SK-N-MC (cell line): ENCODE measurements at regions not wholly inside any gene's neighbourhood (a gene's known extent, or its start where the extent isn't known, plus 50 kb on each side); places are given as distances from the start of the nearest gene placed in this dataset.

Experiments used
- DNase-seq: peaks from one replicate; pipeline ENCODE4 v3.0.0-alpha.2; 2011; ENCODE audit warnings: low read depth, low spot score
- H3K27ac ChIP-seq: fragments of 200-600 bp; sonication (generic); 2 replicates; pipeline ENCODE4 v1.5.1; 2016; ENCODE audit warnings: mixed run types
- H3K36me3 ChIP-seq: fragments of 200-600 bp; sonication (generic); 2 replicates; pipeline ENCODE4 v1.6.1; 2017; ENCODE audit warnings: antibody characterized with exemption, low read length, mixed read lengths; ENCODE audit not compliant: insufficient read depth
- H3K4me3 ChIP-seq: fragments of 200-600 bp; sonication (generic); 2 replicates; pipeline ENCODE4 v1.5.1; 2016
- H3K9ac ChIP-seq: fragments of 200-600 bp; sonication (generic); 2 replicates; pipeline ENCODE4 v1.8.0; 2017; ENCODE audit warnings: mixed run types, mixed read lengths; ENCODE audit not compliant: insufficient read length
- H3K9me3 ChIP-seq: fragments of 200-600 bp; sonication (generic); 2 replicates; pipeline ENCODE4 v1.6.1; 2017; ENCODE audit warnings: low read depth, mild to moderate bottlenecking, antibody characterized with exemption, low read length, moderate library complexity, mixed read lengths
- EZH2 ChIP-seq: fragments of 200-600 bp; sonication (generic); IDR thresholded peaks from one replicate; pipeline ENCODE4 v1.6.1; 2017; ENCODE audit warnings: antibody characterized with exemption
- FOXP2 ChIP-seq: optimal IDR thresholded peaks from 2 replicates; pipeline ENCODE3; 2011; ENCODE audit warnings: mild to moderate bottlenecking, moderate library complexity; ENCODE audit not compliant: insufficient read depth; ENCODE audit errors: extremely low read length, control extremely low read depth
- POLR2AphosphoS5 ChIP-seq: IDR thresholded peaks from 2 replicates; pipeline ENCODE4 v1.6.1; 2012; ENCODE audit warnings: mild to moderate bottlenecking, low read depth, low read length, borderline replicate concordance

DNA sequence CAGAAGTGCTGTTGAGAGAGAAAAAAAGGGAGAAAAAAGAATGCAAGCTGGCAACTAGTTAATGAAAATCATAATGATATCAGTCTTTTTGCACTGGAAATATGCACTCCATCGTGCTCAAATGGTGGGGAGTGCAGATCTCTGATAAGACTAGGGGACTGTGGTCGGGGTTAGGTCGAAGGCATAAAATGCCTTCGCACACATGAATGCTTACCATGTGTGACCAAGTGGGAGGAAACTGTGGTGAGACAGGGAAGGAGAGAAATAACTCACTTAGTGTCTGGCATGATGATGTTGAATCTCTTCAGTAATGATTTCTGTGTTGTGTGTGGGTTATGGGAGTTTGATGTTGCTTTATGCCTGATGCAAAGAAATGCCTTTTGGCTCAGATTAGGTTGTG is 358.9 kb downstream of the FBXO8 start:
- no peak for DNase-seq
- no peak overlapping the region for H3K27ac ChIP-seq
- no peaks in the 10 kb centered on the region for H3K36me3 ChIP-seq
- no peak overlapping the region for H3K4me3 ChIP-seq
- no peak for TF ChIP-seq EZH2
- no peak for TF ChIP-seq POLR2AphosphoS5
- TF ChIP-seq FOXP2: no peak
- no peak overlapping the region for H3K9ac ChIP-seq
- no peaks in the 10 kb centered on the region for H3K9me3 ChIP-seq

DNA sequence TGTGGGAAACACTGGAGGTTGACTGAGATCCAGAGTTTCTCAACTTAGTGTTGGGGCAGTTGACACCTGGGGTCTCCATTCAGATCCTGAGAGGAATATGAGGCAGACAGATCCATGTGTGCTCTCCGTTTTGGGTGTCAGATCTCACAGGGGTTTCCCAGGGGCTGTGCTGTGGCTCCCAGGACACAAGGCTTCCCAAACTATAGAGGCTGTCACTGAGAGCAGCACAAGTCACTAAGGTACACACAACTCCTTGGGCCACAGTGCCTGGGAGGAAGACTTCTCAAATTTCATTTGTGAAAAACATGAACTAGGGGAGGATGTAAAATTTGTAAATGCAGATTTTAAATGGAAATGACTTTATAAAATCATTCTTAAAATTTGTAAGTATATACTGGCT is 363.6 kb downstream of the FBXO8 start:
- no peak overlapping the region for H3K27ac ChIP-seq
- H3K4me3 ChIP-seq: no peak overlapping the region
- no peak for DNase-seq
- no peaks in the 10 kb centered on the region for H3K9me3 ChIP-seq
- no peak for TF ChIP-seq FOXP2
- no peak for TF ChIP-seq EZH2
- no peak for TF ChIP-seq POLR2AphosphoS5
- H3K9ac ChIP-seq: no peak overlapping the region
- no peaks in the 10 kb centered on the region for H3K36me3 ChIP-seq

DNA sequence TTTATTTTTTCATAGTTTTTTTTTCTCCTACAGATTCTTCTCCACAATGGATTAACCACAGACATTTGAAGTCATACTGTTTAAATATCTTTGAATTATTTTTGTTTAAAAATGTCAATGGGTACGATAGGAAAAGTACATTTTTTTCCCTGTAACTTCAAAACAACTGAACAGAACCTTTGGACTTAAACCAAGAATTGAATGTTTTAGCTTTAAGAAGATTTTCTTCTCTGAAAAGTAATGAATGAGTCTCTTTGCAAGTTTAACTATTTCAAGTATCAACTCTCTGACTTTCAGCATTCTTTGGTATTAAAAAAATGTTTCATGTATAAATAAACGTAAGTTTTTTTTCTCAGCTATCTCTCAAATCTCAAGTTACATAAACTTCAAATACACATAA is 364.3 kb downstream of the FBXO8 start:
- peak overlapping the region; percentile 7; the same call in 1 of the 2 replicates for H3K4me3 ChIP-seq
- H3K36me3 ChIP-seq: no peaks in the 10 kb centered on the region
- peak overlapping the region; percentile 34; the same call in 1 of the 2 replicates for H3K27ac ChIP-seq
- peak overlapping the region; percentile 3 for H3K9ac ChIP-seq
- DNase-seq: no peak
- no peaks in the 10 kb centered on the region for H3K9me3 ChIP-seq
- no peak for TF ChIP-seq POLR2AphosphoS5
- no peak for TF ChIP-seq EZH2
- no peak for TF ChIP-seq FOXP2

DNA sequence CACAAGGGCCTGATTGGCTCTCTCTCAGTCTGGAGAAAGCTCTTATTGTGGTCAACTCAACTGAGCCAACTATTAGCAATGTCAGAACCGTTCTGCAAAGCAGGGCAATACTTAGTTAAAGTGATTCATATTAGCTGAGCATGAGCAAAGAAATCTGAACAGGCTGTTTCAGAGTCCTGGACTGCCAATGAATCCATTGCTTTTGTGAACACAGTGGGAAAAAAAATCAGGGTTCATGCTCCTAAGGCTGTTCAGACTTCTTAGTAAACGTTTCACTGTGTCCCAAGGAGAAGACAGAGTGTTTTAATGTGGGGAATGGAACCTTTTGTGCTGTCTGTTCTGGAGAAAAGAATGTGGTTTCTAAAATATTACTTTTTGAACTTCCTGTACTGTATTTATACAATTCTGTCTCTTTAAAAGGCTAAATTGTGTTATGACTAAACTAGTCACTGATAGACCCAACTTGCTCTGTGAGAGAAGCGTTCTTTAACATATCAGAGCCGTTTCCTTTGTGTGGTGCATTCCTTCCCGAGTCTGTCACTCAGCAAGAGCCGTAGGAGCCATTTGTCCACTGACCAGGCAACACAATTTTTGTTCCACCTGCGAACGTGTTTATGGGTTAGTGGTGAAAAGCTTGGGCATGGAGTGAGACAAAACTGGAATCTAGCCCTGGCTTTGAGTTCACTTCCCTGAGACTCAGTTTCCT is 366.1 kb downstream of the FBXO8 start:
- H3K4me3 ChIP-seq: no peak overlapping the region
- H3K9me3 ChIP-seq: no peaks in the 10 kb centered on the region
- DNase-seq: no peak
- TF ChIP-seq EZH2 (no peak), POLR2AphosphoS5 (no peak), FOXP2 (no peak)
- H3K36me3 ChIP-seq: no peaks in the 10 kb centered on the region
- H3K9ac ChIP-seq: no peak overlapping the region
- no peak overlapping the region for H3K27ac ChIP-seq

DNA sequence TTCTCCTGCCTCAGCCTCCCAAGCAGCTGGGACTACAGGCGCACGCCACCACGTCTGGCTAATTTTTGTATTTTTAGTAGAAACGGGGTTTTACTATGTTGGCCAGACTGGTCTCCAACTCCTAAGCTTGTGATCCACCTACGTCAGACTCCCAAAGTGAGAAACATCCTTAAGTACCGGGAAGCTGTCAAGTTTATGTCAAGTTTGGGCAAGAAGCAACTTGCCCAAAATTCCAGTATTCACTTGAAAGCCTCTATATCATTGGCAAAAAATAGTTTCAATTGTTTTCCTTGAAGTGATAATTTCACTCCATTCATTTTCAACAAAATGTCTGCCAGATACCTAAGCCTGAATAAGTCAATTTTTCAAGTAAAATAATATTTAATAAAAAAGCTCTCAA is 370.0 kb downstream of the FBXO8 start:
- TF ChIP-seq FOXP2 (no peak), POLR2AphosphoS5 (no peak)
- DNase-seq: no peak
- no peak overlapping the region for H3K27ac ChIP-seq
- no peak overlapping the region for H3K4me3 ChIP-seq
- no peaks in the 10 kb centered on the region for H3K36me3 ChIP-seq
- no peak overlapping the region for H3K9ac ChIP-seq
- H3K9me3 ChIP-seq: no peaks in the 10 kb centered on the region

DNA sequence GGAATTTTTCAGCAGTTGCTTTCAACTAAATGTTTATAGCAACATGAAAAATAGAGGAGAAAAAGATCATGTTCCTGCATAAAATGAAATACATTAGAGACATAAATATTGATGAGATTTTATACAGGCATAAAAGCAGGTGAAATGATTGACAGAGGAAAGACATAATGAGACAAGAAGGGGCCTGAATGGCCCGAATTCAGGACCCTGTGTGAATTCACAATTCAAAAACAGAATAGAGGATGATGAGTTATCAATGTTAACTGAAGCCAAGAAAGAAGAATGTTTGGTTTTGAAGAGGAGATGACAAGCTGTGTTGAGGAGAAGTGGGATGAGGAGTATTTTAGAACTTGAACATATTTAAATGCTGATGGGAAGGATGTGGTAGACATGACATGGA is 371.1 kb downstream of the FBXO8 start:
- no peak overlapping the region for H3K9ac ChIP-seq
- no peak overlapping the region for H3K4me3 ChIP-seq
- TF ChIP-seq POLR2AphosphoS5 (no peak), EZH2 (no peak)
- no peak for DNase-seq
- H3K36me3 ChIP-seq: no peaks in the 10 kb centered on the region
- H3K9me3 ChIP-seq: no peaks in the 10 kb centered on the region
- no peak overlapping the region for H3K27ac ChIP-seq

DNA sequence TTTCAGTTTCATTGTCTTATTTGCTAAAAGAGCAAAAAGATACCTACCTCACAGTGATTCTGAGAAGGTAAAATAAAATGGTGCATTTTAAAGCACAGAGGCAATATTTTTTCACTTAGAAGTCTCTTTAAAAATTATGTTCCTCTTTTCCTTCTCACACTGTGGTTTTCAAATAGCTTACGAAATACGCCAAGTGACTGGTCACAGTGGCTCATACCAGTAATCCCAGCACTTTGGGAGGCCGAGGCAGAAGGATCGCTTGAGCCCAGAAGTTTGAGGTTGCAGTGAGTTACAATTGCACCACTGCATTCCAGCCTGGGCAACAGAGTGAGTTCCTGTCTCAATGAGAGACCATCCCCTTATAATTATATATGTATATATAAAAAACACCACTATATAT is 372.6 kb downstream of the FBXO8 start:
- TF ChIP-seq FOXP2: no peak
- no peak for TF ChIP-seq POLR2AphosphoS5
- no peak for TF ChIP-seq EZH2
- Histone ChIP-seq H3K4me3 (no peak overlapping the region), H3K9me3 (no peaks in the 10 kb centered on the region), H3K9ac (no peak overlapping the region), H3K27ac (no peak overlapping the region), H3K36me3 (no peaks in the 10 kb centered on the region)
- no peak for DNase-seq

DNA sequence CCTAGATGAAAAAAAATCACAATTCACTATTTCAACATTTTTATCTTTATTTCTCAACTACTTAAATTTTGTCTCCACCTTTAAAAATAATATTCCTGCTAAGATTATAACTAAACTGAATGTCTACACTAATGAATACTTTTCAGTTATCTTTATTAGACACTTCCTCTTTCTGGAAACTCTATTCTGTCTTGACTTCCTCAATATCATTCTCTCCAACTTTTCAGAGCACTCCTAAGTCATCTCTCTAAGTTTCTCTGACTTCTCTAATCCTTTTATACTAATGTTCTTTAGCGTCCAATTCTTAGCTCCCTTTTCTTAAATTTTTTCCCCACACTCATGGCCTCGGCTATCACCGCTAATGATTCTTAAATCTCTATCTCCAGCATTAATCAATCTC is 374.2 kb downstream of the FBXO8 start:
- TF ChIP-seq EZH2 (no peak), POLR2AphosphoS5 (no peak), FOXP2 (no peak)
- DNase-seq: no peak
- no peak overlapping the region for H3K27ac ChIP-seq
- no peak overlapping the region for H3K4me3 ChIP-seq
- no peak overlapping the region for H3K9ac ChIP-seq
- no peaks in the 10 kb centered on the region for H3K9me3 ChIP-seq
- H3K36me3 ChIP-seq: no peaks in the 10 kb centered on the region

DNA sequence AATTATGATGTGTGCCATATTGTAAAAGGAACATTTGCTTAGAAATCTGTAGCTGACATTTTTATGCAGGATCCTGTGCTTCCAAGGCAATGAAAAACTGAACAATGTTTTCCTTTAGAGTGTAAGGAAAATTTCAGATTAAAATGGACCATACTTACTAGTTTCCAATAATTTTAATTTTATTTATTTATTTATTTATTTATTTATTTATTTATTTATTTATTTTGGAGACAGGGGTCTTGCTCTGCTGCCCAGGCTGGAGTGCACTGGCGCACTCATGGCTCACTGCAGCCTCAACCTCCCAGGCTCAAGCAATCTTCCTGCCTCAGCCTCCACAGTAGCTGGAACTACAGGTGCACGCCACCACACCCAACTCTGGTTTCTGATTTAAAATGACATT is 369.8 kb upstream of the HAND2 start:
- 0 out of 2 replicates have a peak overlapping the region, but pooled peaks have one; percentile 51 for H3K27ac ChIP-seq
- TF ChIP-seq POLR2AphosphoS5 (no peak), FOXP2 (no peak), EZH2 (no peak)
- no peak overlapping the region for H3K4me3 ChIP-seq
- H3K9me3 ChIP-seq: no peaks in the 10 kb centered on the region
- H3K9ac ChIP-seq: no peak overlapping the region
- DNase-seq: no peak
- H3K36me3 ChIP-seq: no peaks in the 10 kb centered on the region
